GM21447 (cell line): ENCODE measurements at regions not wholly inside any gene's neighbourhood (a gene's known extent, or its start where the extent isn't known, plus 50 kb on each side); places are given as distances from the start of the nearest gene placed in this dataset.
"Not testable (repeated sequence)": the region's sequence is repeated elsewhere in the genome, so short reads cannot be mapped to it uniquely, and the experiment has no call there.

Source experiments
- ATAC-seq: cut with Tn5 transposase; IDR thresholded peaks from one replicate; pipeline ENCODE4 v1.9.1; 2021; ENCODE audit not compliant: unreplicated experiment

- ATAC-seq = no peak
Measured at GRCh38 chr4:173652283-173652931, 122.4 kb upstream of the HAND2 start.

GRCh38 chr4:173651651-173652282, 121.7 kb upstream of the HAND2 start:
- ATAC-seq = no peak

GRCh38 chr4:173647902-173648301, 117.9 kb upstream of the HAND2 start:
- ATAC-seq = no peak

GRCh38 chr4:173642509-173642908, 112.5 kb upstream of the HAND2 start:
- no peak for ATAC-seq

GRCh38 chr4:173635395-173635794, 105.4 kb upstream of the HAND2 start:
- no peak for ATAC-seq

- ATAC-seq = no peak
Measured at GRCh38 chr4:173626277-173626676, 96.2 kb upstream of the HAND2 start.

DNA sequence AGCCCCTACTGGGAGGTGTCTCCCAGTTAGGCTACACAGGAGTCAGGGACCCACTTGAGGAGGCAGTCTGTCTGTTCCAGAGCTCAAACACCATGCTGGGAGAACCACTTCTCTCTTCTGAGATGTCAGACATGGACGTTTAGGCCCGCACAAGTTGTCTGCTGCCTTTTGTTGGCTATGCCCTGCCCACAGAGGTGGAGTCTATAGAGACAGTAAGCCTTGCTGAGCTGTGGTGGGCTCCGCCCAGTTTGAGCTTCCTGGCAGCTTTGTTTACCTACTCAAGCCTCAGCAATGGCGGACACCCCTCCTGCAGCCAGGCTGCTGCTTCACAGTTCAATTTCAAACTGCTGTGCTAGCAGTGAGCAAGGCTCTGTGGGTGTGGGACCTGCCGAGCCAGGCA, 88.6 kb upstream of the HAND2 start:
- ATAC-seq = not testable (repeated sequence)

GRCh38 chr4:173609158-173609557, 79.1 kb upstream of the HAND2 start:
- ATAC-seq = no peak

DNA sequence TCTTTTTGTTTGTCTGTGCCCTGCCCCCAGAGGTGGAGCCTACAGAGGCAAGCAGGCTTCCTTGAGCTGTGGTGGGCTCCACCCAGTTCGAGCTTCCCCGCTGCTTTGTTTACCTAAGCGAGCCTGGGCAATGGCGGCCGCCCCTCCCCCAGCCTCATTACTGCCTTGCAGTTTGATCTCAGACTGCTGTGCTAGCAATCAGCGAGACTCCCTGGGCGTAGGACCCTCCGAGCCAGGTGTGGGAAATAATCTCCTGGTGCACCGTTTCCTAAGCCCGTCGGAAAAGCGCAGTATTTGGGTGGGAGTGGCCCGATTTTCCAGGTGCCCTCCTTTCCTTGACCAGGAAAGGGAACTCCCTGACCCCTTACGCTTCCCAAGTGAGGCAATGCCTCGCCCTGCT, 78.6 kb upstream of the HAND2 start:
- ATAC-seq = not testable (repeated sequence)

DNA sequence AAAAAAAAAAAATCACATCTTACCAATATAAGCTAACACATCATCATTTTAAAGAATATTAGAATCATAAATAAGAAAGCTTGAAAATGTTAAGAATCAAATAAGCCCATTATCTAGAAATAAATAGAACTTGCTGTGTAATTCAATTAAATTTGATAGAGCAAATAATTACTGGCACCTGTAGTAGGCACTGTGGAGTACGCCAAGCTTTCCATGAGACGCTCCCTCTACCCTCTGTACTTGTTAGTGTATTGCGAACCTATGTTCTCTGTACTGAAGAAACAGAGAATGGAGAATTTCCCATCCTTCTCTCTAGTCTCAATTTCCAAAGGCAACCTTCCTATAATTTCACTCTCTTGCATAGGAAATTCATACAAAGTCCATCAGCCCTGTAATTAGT, 61.7 kb upstream of the HAND2 start:
- no peak for ATAC-seq

- ATAC-seq = no peak
Measured at GRCh38 chr4:173590697-173591096, 60.7 kb upstream of the HAND2 start.

DNA sequence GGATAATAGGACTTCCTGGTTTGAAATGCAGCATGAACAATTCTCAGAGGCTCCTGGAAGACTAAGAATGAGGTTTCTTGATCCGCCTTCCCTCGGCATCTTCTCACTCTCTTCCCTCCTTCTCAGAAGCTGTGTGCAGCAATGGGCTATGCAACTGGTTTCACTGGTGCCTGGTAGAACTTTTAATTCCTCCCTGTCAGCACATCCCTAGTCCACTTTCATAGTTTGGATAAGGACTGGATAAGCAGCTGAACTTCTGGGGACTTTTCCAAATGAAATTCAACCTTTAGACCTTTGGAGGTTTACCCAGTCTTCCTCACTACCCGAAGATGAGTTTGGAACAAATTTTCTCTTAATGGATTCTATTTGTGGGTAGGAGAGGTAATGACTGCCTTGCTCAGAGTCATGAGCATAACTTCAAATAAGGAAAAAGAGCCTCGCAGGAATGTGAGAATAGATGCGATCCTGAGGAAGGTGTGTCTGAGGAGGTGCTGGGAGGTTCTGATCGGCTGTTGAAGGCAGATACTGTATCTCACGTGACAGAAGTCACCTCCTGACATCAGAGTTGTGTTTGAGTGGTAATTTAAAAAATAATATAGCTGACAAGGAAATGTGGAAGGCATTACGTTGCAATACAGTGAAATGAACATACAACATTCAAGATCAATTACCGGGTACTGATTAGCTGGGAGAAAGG, 56.0 kb upstream of the HAND2 start:
- no peak for ATAC-seq

- ATAC-seq = no peak
Measured at GRCh38 chr4:173584506-173584905, 54.5 kb upstream of the HAND2 start.
